H1 (cell line): ENCODE measurements at regions not wholly inside any gene's neighbourhood (a gene's known extent, or its start where the extent isn't known, plus 50 kb on each side); places are given as distances from the start of the nearest gene placed in this dataset.

Source experiments
- CTCF ChIA-PET: fragments of 300-600 bp; sonication (Branson Sonifier 250); formaldehyde crosslinking; loops from one replicate; lab custom pipeline; 2021; ENCODE audit not compliant: partially characterized antibody; lab: Charles Lee
- POLR2A ChIA-PET: fragments of 300-600 bp; sonication (Branson Sonifier 250); formaldehyde crosslinking; loops from one replicate; lab custom pipeline; 2021; ENCODE audit warnings: inconsistent platforms; ENCODE audit not compliant: partially characterized antibody; lab: Charles Lee
- DNase-seq, 2 experiments: peaks; one replicate each; pipeline versions ENCODE4 v3.0.0 to v3.0.0-alpha.2; 2010 to 2022; ENCODE audit warnings: low spot score in 2 of 2, low read depth in 1 of 2, mixed read lengths in 1 of 2
- FAIRE-seq: peaks from 2 replicates; lab custom pipeline; 2011; peaks lifted over from hg19 to GRCh38; lab: Jason Lieb, UNC
- H2AFZ ChIP-seq: 2 replicates; pipeline ENCODE4 v1.8.1; 2012; ENCODE audit warnings: low read length, inconsistent platforms
- H2AK5ac ChIP-seq: 2 replicates; pipeline ENCODE4 v1.6.1; 2013; ENCODE audit warnings: low read depth, low read length
- H2BK120ac ChIP-seq: replicated peaks from 2 replicates; pipeline ENCODE3; 2013; ENCODE audit warnings: low read depth, low read length, inconsistent platforms
- H2BK12ac ChIP-seq: 2 replicates; pipeline ENCODE4 v1.6.1; 2013; ENCODE audit warnings: low read depth, low read length
- H2BK15ac ChIP-seq: 2 replicates; pipeline ENCODE4 v1.6.1; 2013; ENCODE audit warnings: low read length
- H2BK20ac ChIP-seq: 2 replicates; pipeline ENCODE4 v1.6.1; 2013; ENCODE audit warnings: low read length
- H2BK5ac ChIP-seq: 2 replicates; pipeline ENCODE4 v1.6.1; 2013; ENCODE audit warnings: low read depth, low read length
- H3K14ac ChIP-seq: 2 replicates; pipeline ENCODE4 v1.6.1; 2013; ENCODE audit warnings: inconsistent platforms; ENCODE audit not compliant: insufficient read length
- H3K18ac ChIP-seq: 2 replicates; pipeline ENCODE4 v1.6.1; 2013; ENCODE audit warnings: low read length; ENCODE audit errors: extremely low read depth
- H3K23ac ChIP-seq: 2 replicates; pipeline ENCODE4 v1.6.1; 2013; ENCODE audit warnings: inconsistent platforms; ENCODE audit not compliant: insufficient read length
- H3K23me2 ChIP-seq: 2 replicates; pipeline ENCODE4 v1.6.1; 2013; ENCODE audit warnings: low read depth, low read length
- H3K27ac ChIP-seq: 2 replicates; pipeline ENCODE4 v1.6.1; 2011; ENCODE audit warnings: low read depth, low read length, inconsistent platforms
- H3K27me3 ChIP-seq, 4 experiments: replicated peaks in 1 of 4; 1 replicate in 1 of 4; 2 replicates in 3 of 4; pipeline versions ENCODE4 v1.6.1 to v1.8.1; 2011 to 2013; ENCODE audit warnings: low read length in 3 of 4, mild to moderate bottlenecking in 3 of 4, inconsistent platforms in 2 of 4, mixed read lengths in 2 of 4, moderate library complexity in 1 of 4; ENCODE audit not compliant: control insufficient read depth in 3 of 4, insufficient read depth in 3 of 4; ENCODE audit errors: extremely low read depth in 1 of 4
- H3K36me3 ChIP-seq, 4 experiments: 2 replicates each; pipeline versions ENCODE4 v1.6.1 to v1.8.1; 2011 to 2013; ENCODE audit warnings: mild to moderate bottlenecking in 4 of 4, low read length in 3 of 4, moderate library complexity in 2 of 4, control low read depth in 1 of 4, inconsistent platforms in 1 of 4; ENCODE audit not compliant: insufficient read depth in 4 of 4, control insufficient read depth in 2 of 4
- H3K4ac ChIP-seq: replicated peaks from 2 replicates; pipeline ENCODE3; 2013; ENCODE audit warnings: low read length, low read depth, mixed read lengths, inconsistent platforms; ENCODE audit not compliant: insufficient read length
- H3K4me1 ChIP-seq, 4 experiments: replicated peaks in 1 of 4; 1 replicate in 1 of 4; 2 replicates in 3 of 4; pipeline versions ENCODE4 v1.6.1 to v1.8.1; 2011 to 2013; ENCODE audit warnings: low read length in 3 of 4, inconsistent platforms in 2 of 4, mixed read lengths in 1 of 4; ENCODE audit not compliant: insufficient read depth in 4 of 4, control insufficient read depth in 3 of 4
- H3K4me2 ChIP-seq, 2 experiments: 2 replicates each; pipeline versions ENCODE4 v1.6.1 to v1.8.1; 2011 to 2013; ENCODE audit warnings: low read depth in 2 of 2, low read length in 2 of 2, control low read depth in 1 of 2, inconsistent platforms in 1 of 2, mild to moderate bottlenecking in 1 of 2; ENCODE audit not compliant: insufficient read depth in 1 of 2
- H3K4me3 ChIP-seq, 4 experiments: fragments of 200-600, 300-600 bp in 1 of 4; sonication (generic), shearing (Covaris generic), sonication (Bioruptor Twin) in 1 of 4; 2 replicates each; pipeline versions ENCODE4 v1.5.1 to v1.8.1; 2011 to 2016; ENCODE audit warnings: low read length in 4 of 4, low read depth in 3 of 4, control low read depth in 2 of 4, inconsistent platforms in 2 of 4, mild to moderate bottlenecking in 2 of 4, mixed read lengths in 1 of 4, moderate library complexity in 1 of 4; ENCODE audit not compliant: insufficient read depth in 2 of 4; ENCODE audit errors: extremely low read depth in 1 of 4
- H3K56ac ChIP-seq: replicated peaks from 2 replicates; pipeline ENCODE3; 2013; ENCODE audit warnings: low read depth, mild to moderate bottlenecking, mixed read lengths, low read length, inconsistent platforms; ENCODE audit not compliant: insufficient read length
- H3K79me1 ChIP-seq: 2 replicates; pipeline ENCODE4 v1.6.1; 2013; ENCODE audit warnings: low read depth, low read length, control low read depth
- H3K79me2 ChIP-seq, 2 experiments: 2 replicates each; pipeline versions ENCODE4 v1.6.1 to v1.8.1; 2012 to 2013; ENCODE audit warnings: low read length in 2 of 2, mild to moderate bottlenecking in 2 of 2, inconsistent platforms in 1 of 2; ENCODE audit not compliant: insufficient read depth in 2 of 2, control insufficient read depth in 1 of 2
- H3K9ac ChIP-seq, 4 experiments: replicated peaks in 1 of 4; 1 replicate in 1 of 4; 2 replicates in 3 of 4; pipeline versions ENCODE4 v1.6.1 to v1.8.1; 2011 to 2013; ENCODE audit warnings: low read depth in 3 of 4, low read length in 3 of 4, control low read depth in 2 of 4, mild to moderate bottlenecking in 2 of 4, moderate library complexity in 2 of 4, inconsistent platforms in 1 of 4; ENCODE audit errors: extremely low read depth in 1 of 4
- H3K9me3 ChIP-seq, 2 experiments: 2 replicates each; pipeline versions ENCODE4 v1.6.1 to v1.8.1; 2012 to 2013; ENCODE audit warnings: mild to moderate bottlenecking in 2 of 2, moderate library complexity in 2 of 2, control low read depth in 1 of 2, inconsistent platforms in 1 of 2, low read depth in 1 of 2, low read length in 1 of 2, mixed read lengths in 1 of 2; ENCODE audit not compliant: insufficient read depth in 2 of 2
- H4K20me1 ChIP-seq, 2 experiments: replicated peaks in 1 of 2; 2 replicates each; pipeline versions ENCODE3 to v1.8.1; 2011 to 2013; ENCODE audit warnings: inconsistent platforms in 2 of 2, low read length in 2 of 2, mild to moderate bottlenecking in 1 of 2; ENCODE audit not compliant: insufficient read depth in 2 of 2, control insufficient read depth in 1 of 2
- H4K5ac ChIP-seq: 2 replicates; pipeline ENCODE4 v1.6.1; 2013; ENCODE audit warnings: low read length, low read depth, mixed read lengths, inconsistent platforms; ENCODE audit not compliant: insufficient read length
- H4K8ac ChIP-seq: 2 replicates; pipeline ENCODE4 v1.8.0; 2013; ENCODE audit warnings: mild to moderate bottlenecking, moderate library complexity, low read length, inconsistent platforms; ENCODE audit not compliant: insufficient read depth; ENCODE audit errors: extremely low read depth
- H4K91ac ChIP-seq: replicated peaks from 2 replicates; pipeline ENCODE3; 2013; ENCODE audit warnings: low read length, mixed read lengths, inconsistent platforms; ENCODE audit not compliant: insufficient read length
- FOSL1 ChIP-seq: IDR thresholded peaks from 2 replicates; pipeline ENCODE4 v1.6.1; 2011; ENCODE audit warnings: mild to moderate bottlenecking, low read depth, low read length, moderate library complexity; ENCODE audit not compliant: insufficient read depth
- KDM4A ChIP-seq: IDR thresholded peaks from one replicate; pipeline ENCODE4 v1.7.1; 2012; ENCODE audit warnings: low read depth, mild to moderate bottlenecking, moderate library complexity, low read length, inconsistent platforms; ENCODE audit not compliant: severe bottlenecking
- WGBS, 2 experiments: shearing (Covaris generic) in 1 of 2; methylation state at CpG; one replicate each; pipeline versions ENCODE4 v1.1.6 to v1.1.7; 2013 to 2015; ENCODE audit warnings: low lambda C conversion rate in 2 of 2, mixed read lengths in 2 of 2, inconsistent platforms in 1 of 2, low coverage in 1 of 2, missing lambda C conversion rate in 1 of 2; ENCODE audit not compliant: insufficient replicate concordance in 2 of 2, insufficient coverage in 1 of 2, insufficient read length in 1 of 2; ENCODE audit errors: extremely low coverage in 1 of 2, missing lambda C conversion rate in 1 of 2; 5-methylcytosine and 5-hydroxymethylcytosine counted together
- TF ChIP-seq, protein P1 (sequence below): IDR thresholded peaks from 2 replicates; pipeline ENCODE4 v1.6.1; 2012; ENCODE audit warnings: inconsistent platforms

DNA sequence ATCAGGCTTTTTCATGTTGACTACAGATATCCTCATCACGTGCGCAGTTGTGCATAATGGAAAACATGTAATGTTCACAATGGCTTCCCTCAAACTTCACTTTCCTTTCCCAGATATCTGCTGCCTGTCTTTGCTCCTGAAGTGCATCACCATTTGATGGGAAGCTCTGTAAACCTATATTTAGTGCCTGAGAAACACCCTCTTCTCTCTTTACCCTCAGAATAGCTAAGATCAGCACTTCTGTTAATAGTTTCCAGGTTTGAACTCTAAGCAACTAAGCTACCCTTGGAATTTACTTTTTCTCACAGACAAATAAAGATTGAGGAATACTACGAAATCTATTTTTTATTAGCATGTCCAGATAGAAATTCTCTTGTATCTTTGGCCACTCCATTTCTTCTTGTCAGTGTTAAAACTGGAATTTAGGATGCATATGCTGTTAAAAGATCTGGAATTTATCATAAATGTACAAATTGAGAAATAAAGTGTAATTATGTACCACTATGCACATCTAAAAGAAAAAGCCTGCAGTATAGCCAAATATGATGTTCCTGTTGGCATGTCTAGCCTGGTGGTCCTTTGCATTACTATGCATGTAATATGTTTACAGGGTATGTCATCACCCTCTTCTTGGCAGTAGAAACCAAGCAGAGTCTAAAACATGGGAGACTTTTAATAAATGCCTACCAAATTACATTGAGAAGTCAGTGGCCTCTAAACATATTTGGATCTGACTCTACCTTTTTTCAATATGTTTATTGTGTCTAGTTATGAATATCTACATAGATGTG is 278.7 kb downstream of the FIGN start:
- Histone ChIP-seq H4K20me1 (no peaks in the 10 kb centered on the region), H3K79me2 (no peaks in the 10 kb centered on the region), H3K9ac (no peak overlapping the region), H4K5ac (no peak overlapping the region), H2AFZ (no peak overlapping the region)
- no peak for DNase-seq
- POLR2A ChIA-PET = interaction anchor here (0.6 kb wide), 1 partner anchor 15 kb away, joined by 3 read pairs; no protein-coding TSS in a partner anchor
- TF ChIP-seq, protein P1, sequence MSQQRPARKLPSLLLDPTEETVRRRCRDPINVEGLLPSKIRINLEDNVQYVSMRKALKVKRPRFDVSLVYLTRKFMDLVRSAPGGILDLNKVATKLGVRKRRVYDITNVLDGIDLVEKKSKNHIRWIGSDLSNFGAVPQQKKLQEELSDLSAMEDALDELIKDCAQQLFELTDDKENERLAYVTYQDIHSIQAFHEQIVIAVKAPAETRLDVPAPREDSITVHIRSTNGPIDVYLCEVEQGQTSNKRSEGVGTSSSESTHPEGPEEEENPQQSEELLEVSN = no peak
- TF ChIP-seq KDM4A = no peak
- no peak for TF ChIP-seq FOSL1
- TF ChIP-seq, all 59 proteins: peak for 0
- Histone ChIP-seq H3K18ac (no peak overlapping the region), H3K27ac (no peak overlapping the region), H3K4me3 (no peak overlapping the region), H3K4ac (no peak overlapping the region), H3K4me1 (no peaks in the 10 kb centered on the region), H2BK20ac (no peak overlapping the region), H2BK120ac (no peak overlapping the region), H3K23me2 (no peaks in the 10 kb centered on the region; the same call in 1 of the 2 replicates), H2AK5ac (no peak overlapping the region), H3K27me3 (no peaks in the 10 kb centered on the region), H2BK15ac (no peak overlapping the region), H3K36me3 (no peaks in the 10 kb centered on the region), H4K8ac (no peak overlapping the region), H3K56ac (no peak overlapping the region), H4K91ac (no peak overlapping the region), H3K14ac (no peak overlapping the region), H2BK5ac (no peak overlapping the region), H3K4me2 (no peak overlapping the region), H3K79me1 (no peaks in the 10 kb centered on the region), H3K9me3 (no peaks in the 10 kb centered on the region), H2BK12ac (no peak overlapping the region), H3K23ac (no peak overlapping the region)
- FAIRE-seq = no peak
- 90% methylated on average over 3 of the region's 3 CpGs; no CpG with 5 or more reads in 1 of the 2 experiments for WGBS, 2 experiments
- CTCF ChIA-PET = interaction anchor here (0.8 to 2.9 kb wide), 4 partner anchors 13 to 302 kb away, joined by 3 to 13 read pairs (median 4); no protein-coding TSS in a partner anchor
